SIG-M5 treated with dmso at 0.1 percent for 504 hours (cell line): ENCODE measurements at regions not wholly inside any gene's neighbourhood (a gene's known extent, or its start where the extent isn't known, plus 50 kb on each side); places are given as distances from the start of the nearest gene placed in this dataset.
"Not testable (repeated sequence)": the region's sequence is repeated elsewhere in the genome, so short reads cannot be mapped to it uniquely, and the experiment has no call there.

Source experiments
- DNase-seq: peaks from one replicate; lab custom pipeline; 2025; ENCODE audit not compliant: unreplicated experiment; lab: John Stamatoyannopoulos, UW

GRCh38 chr18:5024741-5025140 lies 172.3 kb downstream of the AKAIN1 start:
- DNase-seq, result no peak

GRCh38 chr18:5021558-5021957 lies 175.5 kb downstream of the AKAIN1 start:
- no peak for DNase-seq

DNA sequence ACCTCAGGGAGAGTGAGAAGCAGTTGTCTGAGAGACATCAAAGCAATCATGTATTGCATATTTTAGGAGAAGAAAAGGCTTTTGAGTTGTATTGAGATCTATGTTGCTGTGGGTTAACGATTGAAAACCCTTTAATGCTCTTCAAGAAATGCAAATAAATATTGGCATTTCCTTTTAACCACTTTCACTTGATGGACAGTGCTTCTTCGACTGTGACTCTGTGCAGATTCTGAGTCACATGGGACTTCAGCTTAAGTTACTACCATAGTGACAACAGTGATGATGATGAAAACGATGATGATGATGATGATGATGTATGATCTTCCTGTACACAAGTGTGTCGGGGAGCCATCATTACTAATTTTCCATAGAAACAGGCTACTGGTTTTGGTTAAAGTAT lies 181.8 kb downstream of the AKAIN1 start:
- DNase-seq, result no peak

DNA sequence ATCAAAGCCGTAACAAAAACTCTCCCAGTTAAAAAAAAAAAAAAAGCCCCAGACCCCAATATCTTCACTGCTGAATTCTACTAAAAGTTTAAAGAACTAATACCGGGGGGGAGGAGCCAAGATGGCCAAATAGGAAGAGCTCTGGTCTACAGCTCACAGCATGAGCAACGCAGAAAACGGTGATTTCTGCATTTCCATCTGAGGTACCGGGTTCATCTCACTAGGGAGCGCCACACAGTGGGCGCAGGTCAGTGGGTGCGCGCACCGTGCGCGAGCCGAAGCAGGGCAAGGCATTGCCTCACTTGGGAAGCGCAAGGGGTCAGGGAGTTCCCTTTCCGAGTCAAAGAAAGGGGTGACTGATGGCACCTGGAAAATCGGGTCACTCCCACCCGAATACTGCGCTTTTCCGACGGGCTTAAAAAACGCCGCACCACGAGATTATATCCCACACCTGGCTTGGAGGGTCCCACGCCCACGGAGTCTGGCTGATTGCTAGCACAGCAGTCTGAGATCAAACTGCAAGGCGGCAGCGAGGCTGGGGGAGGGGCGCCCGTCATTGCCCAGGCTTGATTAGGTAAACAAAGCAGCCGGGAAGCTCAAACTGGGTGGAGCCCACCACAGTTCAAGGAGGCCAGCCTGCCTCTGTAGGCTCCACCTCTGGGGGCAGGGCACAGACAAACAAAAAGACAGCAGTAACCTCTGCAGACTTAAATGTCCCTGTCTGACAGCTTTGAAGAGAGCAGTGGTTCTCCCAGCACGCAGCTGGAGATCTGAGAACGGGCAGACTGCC lies 192.8 kb downstream of the AKAIN1 start:
- DNase-seq, result not testable (repeated sequence)

- no peak for DNase-seq
Measured at GRCh38 chr18:4994710-4995109, 202.3 kb downstream of the AKAIN1 start.

- no peak for DNase-seq
Measured at GRCh38 chr18:4987452-4988405, 209.3 kb downstream of the AKAIN1 start.

GRCh38 chr18:4986677-4987076 lies 210.4 kb downstream of the AKAIN1 start:
- no peak for DNase-seq

DNA sequence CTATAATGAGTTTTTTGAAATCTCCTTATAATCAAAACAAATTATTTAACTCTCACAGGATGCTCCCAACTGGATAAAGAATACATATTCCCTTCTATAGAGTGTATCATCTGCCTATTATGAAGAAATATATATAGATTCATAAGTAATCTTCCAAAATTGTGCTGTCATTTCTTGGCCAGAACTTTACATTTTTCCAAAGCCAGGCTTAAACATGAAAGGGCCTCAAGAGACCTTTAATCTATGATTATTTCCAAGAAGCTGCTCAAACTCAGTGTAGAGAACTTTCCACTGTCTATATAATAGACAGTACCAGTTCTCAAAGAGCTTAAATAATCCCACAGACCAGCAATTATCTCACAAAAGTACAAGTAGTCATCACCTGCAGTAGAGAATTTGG lies 211.0 kb downstream of the AKAIN1 start:
- no peak for DNase-seq

DNA sequence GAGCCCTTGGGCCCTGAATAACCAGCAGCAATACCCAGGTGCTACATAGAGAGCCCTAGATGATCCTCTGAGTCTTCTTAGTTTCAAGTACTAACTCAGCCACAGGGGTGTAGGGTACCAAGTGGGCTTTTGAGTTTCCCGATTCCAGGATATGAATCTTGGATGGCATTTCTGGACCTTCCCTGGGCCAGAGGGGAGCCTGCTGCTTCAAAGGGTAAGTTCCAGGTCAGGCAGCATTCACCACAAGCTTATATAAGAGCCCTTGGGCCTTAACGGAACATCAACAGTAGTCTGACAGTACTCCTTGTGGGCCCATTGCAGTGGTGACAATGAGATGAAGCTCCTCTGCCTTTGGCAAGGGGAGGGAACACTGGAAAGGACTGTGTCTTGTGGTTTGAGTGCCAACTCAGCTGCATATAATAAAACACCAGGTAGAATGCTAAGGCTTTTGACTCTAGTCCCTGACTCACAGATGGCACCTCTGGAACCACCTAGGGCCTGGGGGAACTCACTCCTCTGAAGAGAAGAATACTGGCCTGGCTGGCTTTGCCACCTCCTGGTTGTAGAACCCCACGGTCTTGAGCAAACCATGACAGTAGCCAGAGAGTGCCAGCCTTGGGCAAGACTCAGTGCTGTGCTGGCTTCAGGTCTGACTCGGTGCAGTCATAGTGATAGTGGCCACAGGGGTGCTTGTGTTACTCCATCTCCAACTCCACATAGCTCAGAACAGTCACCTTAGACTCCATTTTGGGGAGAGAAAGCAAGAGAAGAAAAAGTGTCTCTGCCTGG lies 235.7 kb downstream of the AKAIN1 start:
- no peak for DNase-seq

DNA sequence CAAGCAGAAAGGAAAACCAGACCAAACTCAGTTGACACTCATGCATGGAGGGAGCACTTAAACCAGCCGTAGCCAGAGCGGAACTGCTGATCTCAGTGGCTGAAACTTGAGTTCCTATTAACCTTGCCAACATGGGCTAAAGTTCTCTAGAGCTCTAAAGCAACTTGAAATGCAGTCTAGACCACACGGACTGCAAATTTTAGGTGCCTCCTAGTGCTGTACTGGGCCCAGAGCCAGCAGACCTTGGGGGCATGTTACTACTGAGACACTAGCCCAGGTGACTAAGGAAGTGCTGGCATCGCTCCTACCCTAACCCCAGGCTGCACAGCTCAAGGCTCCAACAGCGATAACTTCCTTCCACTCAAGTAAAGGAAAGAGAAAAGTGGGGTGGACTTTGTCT lies 236.5 kb downstream of the AKAIN1 start:
- DNase-seq, result no peak

GRCh38 chr18:4931209-4931608 lies 265.8 kb downstream of the AKAIN1 start:
- DNase-seq, result no peak

- no peak for DNase-seq
Measured at GRCh38 chr18:4921548-4921947, 275.5 kb downstream of the AKAIN1 start.

- not testable (repeated sequence) for DNase-seq
Measured at GRCh38 chr18:4917509-4917908, 279.5 kb downstream of the AKAIN1 start.

GRCh38 chr18:4908328-4908727 lies 288.7 kb downstream of the AKAIN1 start:
- no peak for DNase-seq

- no peak for DNase-seq
Measured at GRCh38 chr18:4906856-4907255, 290.2 kb downstream of the AKAIN1 start.

DNA sequence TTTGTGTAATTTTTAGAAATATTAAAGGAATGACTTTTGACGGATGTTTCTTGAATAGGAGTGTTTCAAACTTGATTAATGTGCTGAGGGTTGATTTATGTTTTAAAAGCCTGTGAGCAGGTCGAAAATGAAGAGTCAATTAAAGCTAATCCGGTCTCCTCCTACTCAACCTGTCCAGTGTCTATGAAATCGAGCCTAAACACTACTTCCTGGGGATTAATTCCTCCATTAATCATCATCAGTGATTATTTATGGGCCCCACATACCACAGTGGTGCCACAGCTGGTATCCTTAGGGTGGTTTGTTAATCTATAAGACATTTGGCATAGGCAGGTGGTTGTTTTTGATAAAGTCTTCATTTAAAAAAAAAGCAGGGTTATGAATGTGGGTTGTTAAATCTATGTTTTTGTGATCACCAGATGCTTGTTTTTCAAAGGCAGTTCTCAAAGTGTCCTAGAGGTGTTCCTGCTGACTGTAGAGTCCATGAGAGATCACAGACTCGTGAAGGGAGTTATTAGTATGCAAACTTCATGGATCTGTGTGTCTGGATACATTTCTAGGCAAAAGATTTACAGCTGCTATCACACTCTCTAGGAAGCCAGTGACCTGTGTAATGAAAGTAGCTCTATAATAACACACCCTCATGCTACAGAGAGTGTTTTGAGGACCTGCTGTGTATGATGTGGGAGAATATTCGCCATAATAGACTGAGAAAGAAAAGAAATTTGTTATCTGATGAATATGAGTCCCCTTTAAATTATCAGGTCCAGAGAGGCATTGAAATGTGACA lies 308.6 kb downstream of the AKAIN1 start:
- no peak for DNase-seq

GRCh38 chr18:4878480-4878879 lies 318.6 kb downstream of the AKAIN1 start:
- DNase-seq, result no peak

DNA sequence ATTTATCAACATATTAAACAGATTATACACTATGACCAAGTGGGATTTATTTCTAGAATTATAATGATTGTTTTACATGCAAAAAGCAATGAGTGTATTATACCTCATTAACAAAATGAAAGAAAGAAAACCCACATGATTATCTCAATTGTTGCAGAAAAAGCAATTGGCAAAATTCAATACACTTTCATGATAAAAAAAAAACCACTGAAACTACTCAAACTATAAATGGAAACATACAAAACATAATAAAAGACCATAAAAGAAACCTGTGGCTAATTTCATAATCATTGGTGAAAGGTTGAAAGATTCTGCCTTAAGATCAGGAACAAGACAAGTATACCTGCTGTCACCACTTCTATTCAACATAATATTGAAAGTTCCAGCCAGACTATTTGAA lies 325.9 kb downstream of the AKAIN1 start:
- DNase-seq, result no peak

GRCh38 chr18:4870177-4870773 lies 326.8 kb downstream of the AKAIN1 start:
- DNase-seq, result no peak

- DNase-seq, result no peak
Measured at GRCh38 chr18:4869155-4869554, 327.9 kb downstream of the AKAIN1 start.
